ENCODE measurements at regions not wholly inside any gene's neighbourhood (a gene's known extent, or its start where the extent isn't known, plus 50 kb on each side); places are given as distances from the start of the nearest gene placed in this dataset.

DNA sequence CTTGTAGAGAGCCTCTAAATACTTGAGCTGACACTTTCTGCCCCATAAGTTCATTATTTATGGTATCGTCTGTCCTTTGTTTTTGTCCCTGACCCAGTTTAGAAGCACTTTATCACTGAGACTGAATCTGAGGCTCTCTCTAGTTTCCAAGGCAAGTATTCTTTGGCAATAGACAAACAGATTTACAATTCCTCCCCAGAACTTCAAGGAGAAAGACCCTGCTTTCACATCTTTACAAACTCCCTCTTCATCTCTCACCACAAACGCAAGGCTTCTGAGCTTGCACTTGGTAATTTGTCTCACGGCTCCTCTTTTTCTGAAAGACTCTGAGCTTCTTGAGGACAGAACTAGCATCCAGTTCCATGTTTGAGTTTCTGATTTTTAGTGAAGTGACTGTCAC, 49.8 kb upstream of the PARP11 start:
- TF ChIP-seq, protein P1, sequence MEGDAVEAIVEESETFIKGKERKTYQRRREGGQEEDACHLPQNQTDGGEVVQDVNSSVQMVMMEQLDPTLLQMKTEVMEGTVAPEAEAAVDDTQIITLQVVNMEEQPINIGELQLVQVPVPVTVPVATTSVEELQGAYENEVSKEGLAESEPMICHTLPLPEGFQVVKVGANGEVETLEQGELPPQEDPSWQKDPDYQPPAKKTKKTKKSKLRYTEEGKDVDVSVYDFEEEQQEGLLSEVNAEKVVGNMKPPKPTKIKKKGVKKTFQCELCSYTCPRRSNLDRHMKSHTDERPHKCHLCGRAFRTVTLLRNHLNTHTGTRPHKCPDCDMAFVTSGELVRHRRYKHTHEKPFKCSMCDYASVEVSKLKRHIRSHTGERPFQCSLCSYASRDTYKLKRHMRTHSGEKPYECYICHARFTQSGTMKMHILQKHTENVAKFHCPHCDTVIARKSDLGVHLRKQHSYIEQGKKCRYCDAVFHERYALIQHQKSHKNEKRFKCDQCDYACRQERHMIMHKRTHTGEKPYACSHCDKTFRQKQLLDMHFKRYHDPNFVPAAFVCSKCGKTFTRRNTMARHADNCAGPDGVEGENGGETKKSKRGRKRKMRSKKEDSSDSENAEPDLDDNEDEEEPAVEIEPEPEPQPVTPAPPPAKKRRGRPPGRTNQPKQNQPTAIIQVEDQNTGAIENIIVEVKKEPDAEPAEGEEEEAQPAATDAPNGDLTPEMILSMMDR (IDR thresholded peaks at IDR 0.05; ENCODE audit: unreplicated experiment) = no peak
- DNase-seq (ENCODE audit: low spot score) = no peak
- no peak overlapping the region for H3K4me3 Mint-ChIP-seq (ENCODE audit: unreplicated experiment)
- H3K9me3 Mint-ChIP-seq (ENCODE audit: unreplicated experiment) = no peaks in the 10 kb centered on the region
- H3K27ac Mint-ChIP-seq (ENCODE audit: unreplicated experiment) = no peak overlapping the region
- H3K27me3 Mint-ChIP-seq (ENCODE audit: unreplicated experiment) = peaks cover 2% of the 10 kb centered on the region
- H3K36me3 Mint-ChIP-seq (ENCODE audit: low read depth, unreplicated experiment) = no peaks in the 10 kb centered on the region
- peaks cover 11% of the 10 kb centered on the region for H3K4me1 Mint-ChIP-seq (ENCODE audit: unreplicated experiment)
